Activated T-cell treated with anti-CD3 and anti-CD28 coated beads, Interleukin-2, amount 50 U/mL, for 72 hours (primary cell): ENCODE measurements at regions not wholly inside any gene's neighbourhood (a gene's known extent, or its start where the extent isn't known, plus 50 kb on each side); places are given as distances from the start of the nearest gene placed in this dataset.
"Not testable (repeated sequence)": the region's sequence is repeated elsewhere in the genome, so short reads cannot be mapped to it uniquely, and the experiment has no call there.

Experiments
- ATAC-seq, 2 donors: fragments of 150-1000 bp; cut with Tn5 transposase; replicated peaks in 1 of 2; 2 replicates each; pipeline ENCODE4 v1.10.0; 2021; ENCODE audit warnings: moderate library complexity in 2 of 2, mild to moderate bottlenecking in 1 of 2
- DNase-seq, 2 donors: peaks; one replicate each; pipeline ENCODE4 v3.0.0; 2021 to 2022; ENCODE audit warnings: mixed read lengths in 1 of 2
- H3K27ac Mint-ChIP-seq: one replicate; pipeline ENCODE4 v1.8.0; 2022; ENCODE audit warnings: mild to moderate bottlenecking, moderate library complexity, mixed read lengths
- H3K27me3 Mint-ChIP-seq: one replicate; pipeline ENCODE4 v1.8.0; 2022; ENCODE audit warnings: low read depth, mixed read lengths
- H3K36me3 Mint-ChIP-seq, 2 donors: one replicate each; pipeline ENCODE4 v1.8.0; 2022; ENCODE audit warnings: mixed read lengths in 2 of 2, mild to moderate bottlenecking in 1 of 2; ENCODE audit not compliant: insufficient read depth in 2 of 2
- H3K4me1 Mint-ChIP-seq: one replicate; pipeline ENCODE4 v1.8.0; 2022; ENCODE audit warnings: low read depth, mixed read lengths
- H3K4me3 Mint-ChIP-seq, 2 donors: one replicate each; pipeline ENCODE4 v1.8.0; 2022; ENCODE audit warnings: mild to moderate bottlenecking in 2 of 2, mixed read lengths in 2 of 2, moderate library complexity in 2 of 2
- H3K9me3 Mint-ChIP-seq, 2 donors: one replicate each; pipeline ENCODE4 v1.8.0; 2022; ENCODE audit warnings: mixed read lengths in 2 of 2

DNA sequence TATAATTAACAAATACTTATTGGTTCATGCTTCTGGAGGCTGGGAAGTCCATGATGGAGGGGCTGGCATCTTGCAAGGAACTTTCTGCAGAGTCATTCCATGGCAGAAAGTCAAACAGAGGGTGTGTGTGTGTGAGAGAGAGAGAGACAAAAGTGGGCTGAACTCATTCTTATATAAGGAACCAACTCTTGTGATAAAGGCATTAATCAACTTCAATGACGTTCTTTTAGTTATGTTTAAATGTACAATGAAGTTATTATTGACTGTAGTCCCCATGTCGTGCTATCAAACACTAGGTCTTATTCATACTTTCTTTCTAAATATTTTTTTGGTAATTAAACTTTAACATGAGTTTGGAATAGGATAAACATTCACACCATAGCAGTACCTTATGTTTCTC is 1408.8 kb downstream of the STIM2 start:
- H3K4me1 Mint-ChIP-seq = no peaks in the 10 kb centered on the region
- H3K36me3 Mint-ChIP-seq = no peaks in the 10 kb centered on the region
- peaks cover 8% of the 10 kb centered on the region in 2 donors for H3K9me3 Mint-ChIP-seq
- H3K4me3 Mint-ChIP-seq = no peak overlapping the region
- no peak for ATAC-seq
- DNase-seq = no peak
- H3K27ac Mint-ChIP-seq = no peak overlapping the region
- no peaks in the 10 kb centered on the region for H3K27me3 Mint-ChIP-seq

- H3K27ac Mint-ChIP-seq = no peak overlapping the region
- peaks cover 0 to 4% of the 10 kb centered on the region in 2 donors for H3K36me3 Mint-ChIP-seq
- peaks cover 7 to 15% of the 10 kb centered on the region in 2 donors for H3K9me3 Mint-ChIP-seq
- DNase-seq (no peak), ATAC-seq (no peak)
- no peak overlapping the region for H3K4me3 Mint-ChIP-seq
- H3K27me3 Mint-ChIP-seq = no peaks in the 10 kb centered on the region
- H3K4me1 Mint-ChIP-seq = no peaks in the 10 kb centered on the region
Measured at GRCh38 chr4:28277931-28278330, 1417.3 kb downstream of the STIM2 start.

DNA sequence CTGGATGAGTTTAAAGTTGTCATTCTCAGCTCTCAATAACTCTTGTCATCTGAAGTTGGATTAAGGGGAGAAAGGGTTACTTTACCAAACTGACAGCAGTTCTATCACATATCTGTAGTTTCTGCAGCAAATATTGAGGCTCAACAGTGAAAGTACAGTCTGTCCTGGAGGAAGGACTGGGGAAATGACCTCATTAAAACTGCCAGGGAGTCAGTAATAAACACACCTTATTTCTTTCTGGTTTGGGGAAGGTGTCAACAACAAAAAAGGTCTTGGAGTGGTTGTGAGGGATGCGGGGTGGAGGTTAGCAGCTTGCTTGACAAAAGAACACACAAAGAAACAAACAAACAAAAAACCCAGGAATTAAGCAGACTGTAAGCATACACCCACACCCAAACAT is 1418.0 kb downstream of the STIM2 start:
- Mint-ChIP-seq H3K36me3 (peaks cover 2 to 4% of the 10 kb centered on the region in 2 donors), H3K4me3 (no peak overlapping the region), H3K4me1 (no peaks in the 10 kb centered on the region), H3K27me3 (no peaks in the 10 kb centered on the region), H3K9me3 (peaks cover 10 to 15% of the 10 kb centered on the region in 2 donors), H3K27ac (no peak overlapping the region)
- DNase-seq (no peak), ATAC-seq (no peak)

GRCh38 chr4:28279249-28279648 is 1418.6 kb downstream of the STIM2 start:
- no peaks in the 10 kb centered on the region for H3K4me1 Mint-ChIP-seq
- H3K4me3 Mint-ChIP-seq = no peak overlapping the region

DNA sequence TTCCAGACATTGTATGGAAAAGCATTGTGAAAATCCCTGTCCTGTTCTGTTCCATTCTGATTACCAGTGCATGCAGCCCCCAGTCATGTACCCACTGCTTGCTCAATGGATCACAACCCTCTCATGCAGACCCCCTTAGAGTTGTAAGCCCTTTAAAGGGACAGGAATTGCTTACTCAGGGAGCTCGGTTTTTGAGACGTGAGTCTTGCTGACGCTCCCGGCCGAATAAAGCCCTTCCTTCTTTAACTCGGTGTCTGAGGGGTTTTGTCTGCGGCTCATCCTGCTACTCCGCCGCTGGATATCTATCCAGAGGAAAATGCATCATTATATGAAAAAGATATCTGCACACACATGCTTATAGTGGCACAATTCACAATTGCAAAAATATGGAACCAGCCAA is 1425.6 kb downstream of the STIM2 start:
- not testable (repeated sequence) for ATAC-seq, H3K36me3 Mint-ChIP-seq, H3K27me3 Mint-ChIP-seq, H3K27ac Mint-ChIP-seq, DNase-seq, H3K4me3 Mint-ChIP-seq, H3K4me1 Mint-ChIP-seq
- peaks cover 15 to 22% of the 10 kb centered on the region in 2 donors for H3K9me3 Mint-ChIP-seq

More at GRCh38 chr4:28279249-28279648, 1418.6 kb downstream of the STIM2 start:
- Mint-ChIP-seq H3K9me3 (peaks cover 8 to 15% of the 10 kb centered on the region in 2 donors), H3K36me3 (peaks cover 2 to 4% of the 10 kb centered on the region in 2 donors), H3K27ac (no peak overlapping the region), H3K27me3 (no peaks in the 10 kb centered on the region)
- ATAC-seq (no peak), DNase-seq (no peak)

DNA sequence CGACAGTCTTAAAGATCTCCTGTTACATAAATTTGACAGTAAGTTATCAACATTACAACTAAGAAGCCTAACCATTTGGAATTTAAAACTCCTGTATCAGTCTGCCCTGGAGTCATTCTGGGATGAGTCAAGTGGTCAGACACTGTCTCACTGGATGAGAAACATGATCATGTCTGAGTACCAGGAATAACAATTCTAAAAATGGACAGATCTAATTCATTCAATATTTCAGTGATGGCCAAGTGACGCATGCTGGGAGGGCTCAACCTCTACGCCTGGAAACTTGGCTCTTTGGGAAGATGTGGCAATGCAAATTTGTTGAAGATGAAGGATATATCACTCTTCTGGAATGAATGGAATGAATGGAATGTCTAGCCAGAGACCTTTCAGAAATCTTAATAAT is 1427.2 kb downstream of the STIM2 start:
- Mint-ChIP-seq H3K36me3 (peaks cover 2% of the 10 kb centered on the region in 2 donors), H3K9me3 (peaks cover 15 to 16% of the 10 kb centered on the region in 2 donors), H3K4me1 (no peaks in the 10 kb centered on the region), H3K27ac (no peak overlapping the region), H3K27me3 (no peaks in the 10 kb centered on the region), H3K4me3 (no peak overlapping the region)
- no peak for ATAC-seq
- DNase-seq = no peak

DNA sequence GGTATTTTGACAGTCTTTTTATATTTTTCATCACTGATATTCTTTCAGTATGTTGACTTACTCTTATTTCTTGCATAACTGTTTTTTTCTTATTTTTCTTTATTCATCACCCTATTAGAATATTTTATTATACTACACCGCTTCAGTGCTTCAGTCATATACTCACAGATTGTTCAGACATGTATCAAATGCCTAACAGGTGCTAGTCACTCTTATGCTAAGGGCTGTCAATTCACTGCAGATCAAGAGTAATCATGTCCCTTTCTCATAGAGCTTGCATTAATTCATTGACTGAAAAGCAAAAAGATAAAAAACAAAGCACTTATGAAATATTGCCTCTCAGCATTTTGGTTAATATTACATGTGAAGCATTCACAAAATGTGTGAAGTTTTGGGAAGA is 1435.6 kb downstream of the STIM2 start:
- H3K27ac Mint-ChIP-seq = no peak overlapping the region
- H3K4me3 Mint-ChIP-seq = no peak overlapping the region
- peaks cover 11 to 12% of the 10 kb centered on the region in 2 donors for H3K9me3 Mint-ChIP-seq
- ATAC-seq (no peak), DNase-seq (no peak)
- no peaks in the 10 kb centered on the region for H3K4me1 Mint-ChIP-seq
- H3K27me3 Mint-ChIP-seq = no peaks in the 10 kb centered on the region
- peaks cover 0 to 1% of the 10 kb centered on the region in 2 donors for H3K36me3 Mint-ChIP-seq

GRCh38 chr4:28310926-28311325 is 1450.3 kb downstream of the STIM2 start:
- no peaks in the 10 kb centered on the region for H3K36me3 Mint-ChIP-seq
- H3K4me3 Mint-ChIP-seq = no peak overlapping the region
- H3K27ac Mint-ChIP-seq = no peak overlapping the region
- no peak for ATAC-seq
- no peaks in the 10 kb centered on the region for H3K27me3 Mint-ChIP-seq
- no peaks in the 10 kb centered on the region for H3K4me1 Mint-ChIP-seq
- no peak for DNase-seq
- H3K9me3 Mint-ChIP-seq = peaks cover 0 to 4% of the 10 kb centered on the region in 2 donors

DNA sequence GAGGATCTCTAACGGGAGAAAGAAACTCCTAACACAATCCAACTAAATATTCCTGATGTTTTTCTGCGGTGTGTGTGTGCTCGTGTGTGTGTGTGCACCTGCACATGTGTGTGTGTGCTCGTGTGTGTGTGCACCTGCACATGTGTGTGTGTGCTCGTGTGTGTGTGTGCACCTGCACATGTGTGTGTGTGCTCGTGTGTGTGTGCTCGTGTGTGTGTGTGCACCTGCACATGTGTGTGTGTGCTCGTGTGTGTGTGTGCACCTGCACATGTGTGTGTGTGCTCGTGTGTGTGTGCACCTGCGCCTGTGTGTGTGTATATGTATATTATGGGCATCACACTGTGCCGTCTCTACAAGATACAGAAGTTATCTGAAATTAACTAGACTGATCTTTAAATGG is 1451.9 kb downstream of the STIM2 start:
- not testable (repeated sequence) for ATAC-seq, H3K27ac Mint-ChIP-seq, DNase-seq, H3K4me1 Mint-ChIP-seq, H3K36me3 Mint-ChIP-seq, H3K4me3 Mint-ChIP-seq, H3K27me3 Mint-ChIP-seq, H3K9me3 Mint-ChIP-seq

DNA sequence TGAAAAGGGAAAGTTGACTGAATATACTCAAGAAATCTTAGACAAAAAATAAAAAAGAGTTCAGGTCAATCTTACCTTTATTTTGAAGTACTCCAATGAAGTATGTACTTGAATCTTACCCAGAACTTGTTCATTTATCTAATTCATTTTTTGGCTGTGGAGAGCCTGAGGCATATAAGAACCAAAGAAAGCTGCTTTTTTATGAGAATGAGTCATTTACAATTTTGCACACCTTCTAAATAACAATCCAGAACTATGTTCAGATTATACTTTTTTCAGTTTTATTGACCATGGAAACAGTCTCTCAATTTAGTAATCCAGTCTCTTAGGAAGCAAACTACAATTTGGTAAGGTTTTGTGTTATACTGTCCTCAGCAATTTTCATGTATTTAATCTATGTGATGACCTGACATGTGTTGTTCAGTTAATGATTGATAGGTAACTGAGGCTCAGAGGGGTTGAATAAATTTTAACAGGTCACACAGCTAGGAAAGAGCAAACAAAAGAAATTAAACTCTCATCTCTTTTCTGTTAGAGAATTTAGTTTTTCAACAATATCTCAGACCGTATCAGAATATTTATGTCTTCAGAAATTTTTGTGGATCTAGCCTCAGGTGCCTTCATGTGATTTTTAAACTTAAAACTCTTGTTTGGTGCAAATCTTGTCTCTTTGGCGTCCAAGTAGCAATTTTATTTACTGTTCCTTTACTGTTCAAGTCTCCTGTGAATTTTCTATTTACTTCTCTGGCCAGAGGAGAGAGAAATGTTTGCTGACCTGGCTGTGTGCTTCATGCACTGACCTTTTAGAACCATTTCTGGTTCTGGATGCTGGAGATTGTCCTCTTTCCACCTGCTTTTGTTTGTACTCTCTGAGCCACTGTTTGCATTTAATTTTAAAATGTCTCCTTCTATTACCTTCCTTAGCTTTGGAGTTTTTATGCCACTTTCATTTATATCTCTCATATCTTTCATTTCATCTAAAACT is 1453.4 kb downstream of the STIM2 start:
- ATAC-seq (no peak), DNase-seq (no peak)
- H3K9me3 Mint-ChIP-seq = peaks cover 2 to 7% of the 10 kb centered on the region in 2 donors
- H3K27ac Mint-ChIP-seq = no peak overlapping the region
- no peaks in the 10 kb centered on the region for H3K36me3 Mint-ChIP-seq
- H3K4me1 Mint-ChIP-seq = no peaks in the 10 kb centered on the region
- no peaks in the 10 kb centered on the region for H3K27me3 Mint-ChIP-seq
- no peak overlapping the region for H3K4me3 Mint-ChIP-seq

- no peak overlapping the region for H3K27ac Mint-ChIP-seq
- no peak overlapping the region for H3K4me3 Mint-ChIP-seq
- peaks cover 2 to 7% of the 10 kb centered on the region in 2 donors for H3K9me3 Mint-ChIP-seq
- H3K36me3 Mint-ChIP-seq = no peaks in the 10 kb centered on the region
- no peak for ATAC-seq
- no peak for DNase-seq
- no peaks in the 10 kb centered on the region for H3K27me3 Mint-ChIP-seq
- no peaks in the 10 kb centered on the region for H3K4me1 Mint-ChIP-seq
Measured at GRCh38 chr4:28317221-28317620, 1456.6 kb downstream of the STIM2 start.

DNA sequence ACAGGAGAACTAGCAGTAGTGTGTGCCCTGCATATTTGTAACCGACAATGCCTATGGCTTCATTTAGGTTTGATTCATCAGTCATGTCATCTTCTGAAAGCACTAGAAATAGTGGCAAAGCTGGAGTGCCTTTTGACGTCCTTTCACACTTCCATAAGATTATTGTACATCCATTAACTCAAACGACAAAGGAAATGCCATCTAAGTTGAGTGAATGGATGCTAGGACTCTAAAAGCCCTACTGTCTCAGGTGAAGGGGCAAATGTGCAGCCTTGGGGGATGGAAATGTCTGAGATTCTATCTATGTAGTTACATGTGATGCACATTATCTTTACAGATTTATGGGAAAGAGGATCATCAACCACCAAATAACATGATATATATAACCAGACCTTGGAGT is 1473.6 kb downstream of the STIM2 start:
- DNase-seq = no peak
- no peak for ATAC-seq
- H3K36me3 Mint-ChIP-seq = no peaks in the 10 kb centered on the region
- H3K4me1 Mint-ChIP-seq = no peaks in the 10 kb centered on the region
- no peak overlapping the region for H3K27ac Mint-ChIP-seq
- peaks cover 1 to 2% of the 10 kb centered on the region in 2 donors for H3K9me3 Mint-ChIP-seq
- no peak overlapping the region for H3K4me3 Mint-ChIP-seq
- no peaks in the 10 kb centered on the region for H3K27me3 Mint-ChIP-seq

DNA sequence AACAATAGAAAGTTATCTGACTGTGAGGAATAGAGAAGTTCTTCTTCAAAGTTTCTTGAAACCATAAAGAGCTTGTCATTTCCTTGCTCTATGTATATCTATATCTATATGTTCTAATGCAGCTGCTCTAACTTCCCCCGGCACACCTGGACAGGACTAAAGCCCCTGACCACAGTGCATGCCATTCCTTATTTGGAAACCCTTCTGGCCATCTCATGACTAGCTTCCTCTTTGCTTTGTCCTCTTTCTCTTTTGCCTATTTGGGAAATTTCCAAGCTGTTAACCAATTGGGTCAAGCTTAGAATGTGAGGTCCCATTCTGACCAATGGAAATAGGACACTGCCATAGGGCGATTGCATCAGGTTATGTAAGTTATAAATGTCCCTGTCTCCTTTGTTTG is 1481.1 kb downstream of the STIM2 start:
- Mint-ChIP-seq H3K27me3 (no peaks in the 10 kb centered on the region), H3K27ac (no peak overlapping the region), H3K4me3 (no peak overlapping the region), H3K36me3 (no peaks in the 10 kb centered on the region), H3K4me1 (no peaks in the 10 kb centered on the region), H3K9me3 (peaks cover 4 to 16% of the 10 kb centered on the region in 2 donors)
- no peak for ATAC-seq
- no peak for DNase-seq

DNA sequence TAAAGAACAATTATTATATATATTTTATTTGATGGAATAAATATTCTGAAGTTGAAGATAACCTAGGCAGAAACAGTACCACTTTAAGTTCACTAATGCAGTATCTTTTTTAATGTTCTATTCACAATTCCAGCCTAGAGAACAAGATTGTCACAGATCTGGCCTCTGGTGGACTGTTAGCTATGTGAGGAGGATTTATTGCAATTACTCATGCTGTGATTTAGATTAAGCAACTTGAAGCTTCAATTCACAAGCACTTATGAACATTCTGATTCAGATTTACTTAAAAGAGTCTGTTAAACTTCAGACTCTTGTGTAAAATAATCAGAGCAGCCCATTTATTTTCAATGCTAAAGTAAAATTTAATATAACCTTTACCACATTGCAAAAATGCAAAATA is 1489.8 kb downstream of the STIM2 start:
- H3K4me3 Mint-ChIP-seq = no peak overlapping the region
- H3K9me3 Mint-ChIP-seq = peaks cover 4 to 8% of the 10 kb centered on the region in 2 donors
- H3K36me3 Mint-ChIP-seq = no peaks in the 10 kb centered on the region
- no peak overlapping the region for H3K27ac Mint-ChIP-seq
- H3K4me1 Mint-ChIP-seq = no peaks in the 10 kb centered on the region
- DNase-seq (no peak), ATAC-seq (no peak)
- no peaks in the 10 kb centered on the region for H3K27me3 Mint-ChIP-seq
